Fibroblast of the aortic adventitia (primary cell): ENCODE measurements at regions not wholly inside any gene's neighbourhood (a gene's known extent, or its start where the extent isn't known, plus 50 kb on each side); places are given as distances from the start of the nearest gene placed in this dataset.

Source experiments
- DNase-seq: peaks from one replicate; pipeline ENCODE4 v3.0.0-alpha.2; 2010; ENCODE audit warnings: low read depth
- H3K4me3 ChIP-seq: 2 replicates; pipeline ENCODE4 v1.5.1; 2011; ENCODE audit warnings: low read depth, mild to moderate bottlenecking, control low read depth, low read length, moderate library complexity
- TF ChIP-seq, protein P1 (sequence below): IDR thresholded peaks from 2 replicates; pipeline ENCODE4 v1.5.1; 2011; ENCODE audit warnings: mild to moderate bottlenecking, low read length, control low read depth, inconsistent platforms; ENCODE audit not compliant: insufficient read depth

DNA sequence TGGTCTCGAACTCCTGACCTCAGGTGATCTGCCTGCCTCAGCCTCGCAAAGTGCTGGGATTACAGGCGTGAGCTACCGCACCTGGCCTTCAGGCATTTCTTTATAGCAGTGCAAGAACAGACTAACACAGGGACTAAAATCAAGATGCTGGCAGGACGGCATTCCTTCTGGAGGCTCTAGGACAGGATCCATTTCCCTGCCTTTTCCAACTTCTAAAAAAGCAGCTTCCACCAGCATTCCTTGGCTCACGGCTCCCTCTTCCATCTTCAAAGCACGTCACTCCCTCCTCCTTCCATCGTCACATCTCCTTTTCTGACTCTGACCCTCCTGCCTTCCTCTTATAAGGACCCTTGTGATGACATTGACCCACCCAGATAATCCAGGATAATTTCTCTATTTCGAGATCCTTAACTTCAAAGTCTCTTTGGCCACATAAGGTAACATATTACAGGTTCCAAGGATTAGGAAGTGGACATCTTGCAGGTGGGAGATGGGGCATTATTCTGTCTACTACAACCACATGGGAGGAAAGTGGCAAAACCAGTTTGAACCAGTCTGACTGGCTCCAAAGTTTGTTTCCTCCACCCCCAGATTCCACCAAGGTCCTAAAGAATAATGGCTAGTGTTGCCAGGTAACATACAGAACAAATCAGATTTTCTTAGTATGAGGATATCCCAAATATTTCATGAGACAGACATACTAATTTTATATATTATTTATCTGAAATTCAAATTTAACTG is 172.5 kb downstream of the MN1 start:
- DNase-seq, result no peak
- TF ChIP-seq, protein P1, sequence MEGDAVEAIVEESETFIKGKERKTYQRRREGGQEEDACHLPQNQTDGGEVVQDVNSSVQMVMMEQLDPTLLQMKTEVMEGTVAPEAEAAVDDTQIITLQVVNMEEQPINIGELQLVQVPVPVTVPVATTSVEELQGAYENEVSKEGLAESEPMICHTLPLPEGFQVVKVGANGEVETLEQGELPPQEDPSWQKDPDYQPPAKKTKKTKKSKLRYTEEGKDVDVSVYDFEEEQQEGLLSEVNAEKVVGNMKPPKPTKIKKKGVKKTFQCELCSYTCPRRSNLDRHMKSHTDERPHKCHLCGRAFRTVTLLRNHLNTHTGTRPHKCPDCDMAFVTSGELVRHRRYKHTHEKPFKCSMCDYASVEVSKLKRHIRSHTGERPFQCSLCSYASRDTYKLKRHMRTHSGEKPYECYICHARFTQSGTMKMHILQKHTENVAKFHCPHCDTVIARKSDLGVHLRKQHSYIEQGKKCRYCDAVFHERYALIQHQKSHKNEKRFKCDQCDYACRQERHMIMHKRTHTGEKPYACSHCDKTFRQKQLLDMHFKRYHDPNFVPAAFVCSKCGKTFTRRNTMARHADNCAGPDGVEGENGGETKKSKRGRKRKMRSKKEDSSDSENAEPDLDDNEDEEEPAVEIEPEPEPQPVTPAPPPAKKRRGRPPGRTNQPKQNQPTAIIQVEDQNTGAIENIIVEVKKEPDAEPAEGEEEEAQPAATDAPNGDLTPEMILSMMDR, result no peak
- no peak overlapping the region for H3K4me3 ChIP-seq

DNA sequence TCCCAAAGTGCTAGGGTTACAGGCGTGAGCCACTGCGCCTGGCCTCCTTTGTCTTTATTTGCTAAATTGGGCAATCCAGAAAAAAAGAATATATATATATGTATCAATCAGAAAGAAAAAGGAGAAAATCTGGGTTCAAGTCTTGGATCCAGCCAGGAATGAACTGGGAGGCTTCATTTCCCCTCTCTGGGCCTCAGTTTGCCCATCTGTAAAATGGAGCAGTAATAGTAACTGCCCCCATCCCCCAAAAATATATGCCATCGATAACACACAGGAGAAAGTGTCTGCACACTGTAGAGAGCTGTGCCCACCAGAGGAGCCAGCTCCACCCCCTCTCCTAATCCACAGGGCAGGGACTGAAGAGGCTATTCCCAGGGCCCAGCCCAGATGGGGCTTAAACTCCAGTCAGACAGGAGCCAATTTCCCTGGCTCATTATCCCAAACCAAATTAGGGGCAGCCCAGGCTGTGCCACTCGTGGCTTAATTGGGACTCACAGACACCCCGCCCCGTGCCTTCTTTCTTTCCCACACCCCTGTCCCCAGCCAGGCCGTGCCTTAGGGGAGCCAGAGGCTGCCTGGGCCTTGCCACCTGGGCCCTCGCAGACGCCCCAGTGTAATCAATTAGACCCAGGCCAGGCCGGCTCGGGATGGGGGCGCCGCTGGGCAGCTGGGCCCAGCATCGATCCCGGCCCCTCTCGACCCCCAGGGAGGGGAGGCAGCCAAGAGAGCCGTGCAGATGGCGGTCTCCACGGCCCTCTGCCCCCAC is 171.5 kb downstream of the MN1 start:
- no peak overlapping the region for H3K4me3 ChIP-seq
- TF ChIP-seq, protein P1, result no peak
- no peak for DNase-seq

DNA sequence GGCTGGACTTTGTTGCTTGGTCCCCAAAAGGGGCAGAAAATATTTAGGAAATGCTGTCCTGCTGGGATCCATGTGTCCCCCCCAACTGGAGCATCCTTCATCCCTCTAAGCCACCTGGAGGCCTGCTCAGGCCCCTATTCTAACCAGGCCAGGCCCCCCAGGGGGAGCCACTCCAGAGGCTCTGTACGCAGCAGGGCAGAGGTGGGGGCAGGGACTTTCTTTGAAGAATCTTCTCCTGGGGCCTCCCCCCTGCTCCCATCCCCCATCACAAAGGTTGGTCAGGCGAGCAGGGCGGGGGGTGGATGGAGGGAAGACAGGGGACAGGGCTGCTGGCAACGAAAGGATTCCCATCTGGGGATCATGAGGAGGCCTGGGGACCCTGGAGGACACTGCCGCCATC is 170.8 kb downstream of the MN1 start:
- TF ChIP-seq, protein P1, result no peak
- no peak for DNase-seq
- H3K4me3 ChIP-seq, result no peak overlapping the region

DNA sequence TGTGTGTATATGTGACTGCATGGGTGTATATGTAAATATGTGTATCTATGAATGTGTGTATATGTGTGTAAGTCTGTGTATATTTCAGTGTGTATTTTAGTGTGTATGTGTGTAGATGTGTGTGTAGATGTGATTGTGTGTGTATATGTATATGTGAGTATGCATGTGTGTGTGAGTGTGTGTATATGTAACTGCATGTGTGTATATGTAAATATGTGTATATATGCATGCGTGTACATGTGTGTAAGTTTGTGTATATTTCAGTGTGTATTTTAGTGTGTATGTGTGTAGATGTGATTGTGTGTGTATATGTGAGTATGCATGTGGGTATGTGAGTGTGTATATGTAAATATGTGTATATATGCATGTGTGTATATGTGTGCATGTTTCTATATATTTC is 169.9 kb downstream of the MN1 start:
- H3K4me3 ChIP-seq, result no peak overlapping the region
- TF ChIP-seq, protein P1, result no peak
- no peak for DNase-seq

DNA sequence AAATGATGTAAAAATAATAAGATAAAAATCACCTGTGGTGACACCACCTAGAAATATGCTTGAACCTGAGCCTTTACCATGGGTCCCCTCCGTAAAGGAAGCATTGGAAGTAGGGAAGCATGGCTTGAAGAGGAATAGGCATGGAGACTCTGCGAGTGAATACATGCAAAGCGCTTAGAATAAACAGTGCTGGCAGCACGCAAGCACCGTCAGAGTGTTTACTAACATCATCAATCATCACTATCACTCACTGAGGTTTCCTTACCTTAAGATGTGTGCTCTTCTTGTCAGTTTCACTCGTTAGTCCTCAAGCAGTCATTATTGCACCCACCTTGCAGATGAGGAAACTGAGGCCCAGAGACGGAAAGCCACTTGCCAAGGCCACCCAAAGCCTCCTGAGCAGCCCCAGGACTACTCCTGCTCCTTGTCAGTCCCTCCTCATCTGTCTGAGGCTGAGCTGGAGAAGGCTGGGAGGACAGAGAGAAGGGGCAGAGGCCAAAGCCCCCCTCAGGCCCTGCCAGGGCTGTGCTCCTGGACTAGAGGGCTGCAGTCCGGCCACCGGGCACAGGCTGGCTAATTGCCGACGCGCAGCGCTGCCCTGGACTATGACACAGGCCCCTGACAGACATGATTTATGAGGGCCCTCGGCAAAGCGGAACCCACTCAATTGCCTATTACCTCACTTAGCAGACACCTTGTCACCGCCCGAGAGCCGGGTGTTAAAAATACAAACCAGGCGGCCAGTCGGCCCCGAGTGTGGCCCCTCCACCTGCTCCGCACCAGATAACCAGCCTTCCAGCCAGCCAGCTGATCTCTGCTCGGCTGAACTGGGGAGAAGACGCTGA is 168.9 kb downstream of the MN1 start:
- TF ChIP-seq, protein P1, result no peak
- H3K4me3 ChIP-seq, result no peak overlapping the region
- DNase-seq, result no peak

DNA sequence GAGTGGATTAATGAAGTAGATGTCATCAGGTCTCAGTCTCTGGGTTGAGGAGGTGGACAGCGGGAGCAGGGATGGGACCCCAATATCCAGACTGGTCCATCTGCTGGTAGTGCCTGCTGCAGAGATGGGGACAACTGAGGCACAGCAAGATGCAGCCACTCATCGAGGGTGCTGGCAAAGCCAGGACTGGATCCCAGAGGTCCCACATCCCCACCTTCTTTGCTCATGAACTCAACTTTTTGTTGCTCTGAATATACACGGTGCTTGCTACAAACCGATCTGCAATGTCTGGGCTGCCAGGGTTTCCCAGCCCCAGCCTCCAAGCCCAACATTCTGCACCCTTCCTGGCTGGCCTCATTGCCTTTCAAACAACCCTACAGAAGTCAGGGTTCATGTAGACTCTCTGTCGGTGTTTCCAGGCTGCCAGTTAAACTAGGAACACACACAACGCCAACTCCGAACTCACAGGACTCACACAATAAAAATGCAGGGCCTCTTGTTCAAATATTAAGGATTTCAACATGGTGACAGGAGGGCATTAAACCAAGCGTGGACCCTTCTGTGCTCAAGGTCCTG is 168.2 kb downstream of the MN1 start:
- TF ChIP-seq, protein P1, result no peak
- no peak overlapping the region for H3K4me3 ChIP-seq
- DNase-seq, result no peak
